H1 (cell line): ENCODE measurements at regions not wholly inside any gene's neighbourhood (a gene's known extent, or its start where the extent isn't known, plus 50 kb on each side); places are given as distances from the start of the nearest gene placed in this dataset.

Source experiments
- CTCF ChIA-PET: fragments of 300-600 bp; sonication (Branson Sonifier 250); formaldehyde crosslinking; loops from one replicate; lab custom pipeline; 2021; ENCODE audit not compliant: partially characterized antibody; lab: Charles Lee
- POLR2A ChIA-PET: fragments of 300-600 bp; sonication (Branson Sonifier 250); formaldehyde crosslinking; loops from one replicate; lab custom pipeline; 2021; ENCODE audit warnings: inconsistent platforms; ENCODE audit not compliant: partially characterized antibody; lab: Charles Lee
- DNase-seq, 2 experiments: peaks; one replicate each; pipeline versions ENCODE4 v3.0.0 to v3.0.0-alpha.2; 2010 to 2022; ENCODE audit warnings: low spot score in 2 of 2, low read depth in 1 of 2, mixed read lengths in 1 of 2
- FAIRE-seq: peaks from 2 replicates; lab custom pipeline; 2011; peaks lifted over from hg19 to GRCh38; lab: Jason Lieb, UNC
- H2AFZ ChIP-seq: 2 replicates; pipeline ENCODE4 v1.8.1; 2012; ENCODE audit warnings: low read length, inconsistent platforms
- H2AK5ac ChIP-seq: 2 replicates; pipeline ENCODE4 v1.6.1; 2013; ENCODE audit warnings: low read depth, low read length
- H2BK120ac ChIP-seq: replicated peaks from 2 replicates; pipeline ENCODE3; 2013; ENCODE audit warnings: low read depth, low read length, inconsistent platforms
- H2BK12ac ChIP-seq: 2 replicates; pipeline ENCODE4 v1.6.1; 2013; ENCODE audit warnings: low read depth, low read length
- H2BK15ac ChIP-seq: 2 replicates; pipeline ENCODE4 v1.6.1; 2013; ENCODE audit warnings: low read length
- H2BK20ac ChIP-seq: 2 replicates; pipeline ENCODE4 v1.6.1; 2013; ENCODE audit warnings: low read length
- H2BK5ac ChIP-seq: 2 replicates; pipeline ENCODE4 v1.6.1; 2013; ENCODE audit warnings: low read depth, low read length
- H3K14ac ChIP-seq: 2 replicates; pipeline ENCODE4 v1.6.1; 2013; ENCODE audit warnings: inconsistent platforms; ENCODE audit not compliant: insufficient read length
- H3K18ac ChIP-seq: 2 replicates; pipeline ENCODE4 v1.6.1; 2013; ENCODE audit warnings: low read length; ENCODE audit errors: extremely low read depth
- H3K23ac ChIP-seq: 2 replicates; pipeline ENCODE4 v1.6.1; 2013; ENCODE audit warnings: inconsistent platforms; ENCODE audit not compliant: insufficient read length
- H3K23me2 ChIP-seq: 2 replicates; pipeline ENCODE4 v1.6.1; 2013; ENCODE audit warnings: low read depth, low read length
- H3K27ac ChIP-seq: 2 replicates; pipeline ENCODE4 v1.6.1; 2011; ENCODE audit warnings: low read depth, low read length, inconsistent platforms
- H3K27me3 ChIP-seq, 4 experiments: replicated peaks in 1 of 4; 1 replicate in 1 of 4; 2 replicates in 3 of 4; pipeline versions ENCODE4 v1.6.1 to v1.8.1; 2011 to 2013; ENCODE audit warnings: low read length in 3 of 4, mild to moderate bottlenecking in 3 of 4, inconsistent platforms in 2 of 4, mixed read lengths in 2 of 4, moderate library complexity in 1 of 4; ENCODE audit not compliant: control insufficient read depth in 3 of 4, insufficient read depth in 3 of 4; ENCODE audit errors: extremely low read depth in 1 of 4
- H3K36me3 ChIP-seq, 4 experiments: 2 replicates each; pipeline versions ENCODE4 v1.6.1 to v1.8.1; 2011 to 2013; ENCODE audit warnings: mild to moderate bottlenecking in 4 of 4, low read length in 3 of 4, moderate library complexity in 2 of 4, control low read depth in 1 of 4, inconsistent platforms in 1 of 4; ENCODE audit not compliant: insufficient read depth in 4 of 4, control insufficient read depth in 2 of 4
- H3K4ac ChIP-seq: replicated peaks from 2 replicates; pipeline ENCODE3; 2013; ENCODE audit warnings: low read length, low read depth, mixed read lengths, inconsistent platforms; ENCODE audit not compliant: insufficient read length
- H3K4me1 ChIP-seq, 4 experiments: replicated peaks in 1 of 4; 1 replicate in 1 of 4; 2 replicates in 3 of 4; pipeline versions ENCODE4 v1.6.1 to v1.8.1; 2011 to 2013; ENCODE audit warnings: low read length in 3 of 4, inconsistent platforms in 2 of 4, mixed read lengths in 1 of 4; ENCODE audit not compliant: insufficient read depth in 4 of 4, control insufficient read depth in 3 of 4
- H3K4me2 ChIP-seq, 2 experiments: 2 replicates each; pipeline versions ENCODE4 v1.6.1 to v1.8.1; 2011 to 2013; ENCODE audit warnings: low read depth in 2 of 2, low read length in 2 of 2, control low read depth in 1 of 2, inconsistent platforms in 1 of 2, mild to moderate bottlenecking in 1 of 2; ENCODE audit not compliant: insufficient read depth in 1 of 2
- H3K4me3 ChIP-seq, 4 experiments: fragments of 200-600, 300-600 bp in 1 of 4; sonication (generic), shearing (Covaris generic), sonication (Bioruptor Twin) in 1 of 4; 2 replicates each; pipeline versions ENCODE4 v1.5.1 to v1.8.1; 2011 to 2016; ENCODE audit warnings: low read length in 4 of 4, low read depth in 3 of 4, control low read depth in 2 of 4, inconsistent platforms in 2 of 4, mild to moderate bottlenecking in 2 of 4, mixed read lengths in 1 of 4, moderate library complexity in 1 of 4; ENCODE audit not compliant: insufficient read depth in 2 of 4; ENCODE audit errors: extremely low read depth in 1 of 4
- H3K56ac ChIP-seq: replicated peaks from 2 replicates; pipeline ENCODE3; 2013; ENCODE audit warnings: low read depth, mild to moderate bottlenecking, mixed read lengths, low read length, inconsistent platforms; ENCODE audit not compliant: insufficient read length
- H3K79me1 ChIP-seq: 2 replicates; pipeline ENCODE4 v1.6.1; 2013; ENCODE audit warnings: low read depth, low read length, control low read depth
- H3K79me2 ChIP-seq, 2 experiments: 2 replicates each; pipeline versions ENCODE4 v1.6.1 to v1.8.1; 2012 to 2013; ENCODE audit warnings: low read length in 2 of 2, mild to moderate bottlenecking in 2 of 2, inconsistent platforms in 1 of 2; ENCODE audit not compliant: insufficient read depth in 2 of 2, control insufficient read depth in 1 of 2
- H3K9ac ChIP-seq, 4 experiments: replicated peaks in 1 of 4; 1 replicate in 1 of 4; 2 replicates in 3 of 4; pipeline versions ENCODE4 v1.6.1 to v1.8.1; 2011 to 2013; ENCODE audit warnings: low read depth in 3 of 4, low read length in 3 of 4, control low read depth in 2 of 4, mild to moderate bottlenecking in 2 of 4, moderate library complexity in 2 of 4, inconsistent platforms in 1 of 4; ENCODE audit errors: extremely low read depth in 1 of 4
- H3K9me3 ChIP-seq, 2 experiments: 2 replicates each; pipeline versions ENCODE4 v1.6.1 to v1.8.1; 2012 to 2013; ENCODE audit warnings: mild to moderate bottlenecking in 2 of 2, moderate library complexity in 2 of 2, control low read depth in 1 of 2, inconsistent platforms in 1 of 2, low read depth in 1 of 2, low read length in 1 of 2, mixed read lengths in 1 of 2; ENCODE audit not compliant: insufficient read depth in 2 of 2
- H4K20me1 ChIP-seq, 2 experiments: replicated peaks in 1 of 2; 2 replicates each; pipeline versions ENCODE3 to v1.8.1; 2011 to 2013; ENCODE audit warnings: inconsistent platforms in 2 of 2, low read length in 2 of 2, mild to moderate bottlenecking in 1 of 2; ENCODE audit not compliant: insufficient read depth in 2 of 2, control insufficient read depth in 1 of 2
- H4K5ac ChIP-seq: 2 replicates; pipeline ENCODE4 v1.6.1; 2013; ENCODE audit warnings: low read length, low read depth, mixed read lengths, inconsistent platforms; ENCODE audit not compliant: insufficient read length
- H4K8ac ChIP-seq: 2 replicates; pipeline ENCODE4 v1.8.0; 2013; ENCODE audit warnings: mild to moderate bottlenecking, moderate library complexity, low read length, inconsistent platforms; ENCODE audit not compliant: insufficient read depth; ENCODE audit errors: extremely low read depth
- H4K91ac ChIP-seq: replicated peaks from 2 replicates; pipeline ENCODE3; 2013; ENCODE audit warnings: low read length, mixed read lengths, inconsistent platforms; ENCODE audit not compliant: insufficient read length
- BRCA1 ChIP-seq: IDR thresholded peaks from 2 replicates; pipeline ENCODE4 v1.6.1; 2012; ENCODE audit warnings: low read depth, low read length, improper control_type of control experiment
- SP1 ChIP-seq: IDR thresholded peaks from 2 replicates; pipeline ENCODE4 v1.6.1; 2011; ENCODE audit warnings: low read depth, low read length
- YY1 ChIP-seq: IDR thresholded peaks from 2 replicates; pipeline ENCODE4 v1.6.1; 2011; ENCODE audit warnings: low read depth, mild to moderate bottlenecking, low read length
- WGBS, 2 experiments: shearing (Covaris generic) in 1 of 2; methylation state at CpG; one replicate each; pipeline versions ENCODE4 v1.1.6 to v1.1.7; 2013 to 2015; ENCODE audit warnings: low lambda C conversion rate in 2 of 2, mixed read lengths in 2 of 2, inconsistent platforms in 1 of 2, low coverage in 1 of 2, missing lambda C conversion rate in 1 of 2; ENCODE audit not compliant: insufficient replicate concordance in 2 of 2, insufficient coverage in 1 of 2, insufficient read length in 1 of 2; ENCODE audit errors: extremely low coverage in 1 of 2, missing lambda C conversion rate in 1 of 2; 5-methylcytosine and 5-hydroxymethylcytosine counted together

DNA sequence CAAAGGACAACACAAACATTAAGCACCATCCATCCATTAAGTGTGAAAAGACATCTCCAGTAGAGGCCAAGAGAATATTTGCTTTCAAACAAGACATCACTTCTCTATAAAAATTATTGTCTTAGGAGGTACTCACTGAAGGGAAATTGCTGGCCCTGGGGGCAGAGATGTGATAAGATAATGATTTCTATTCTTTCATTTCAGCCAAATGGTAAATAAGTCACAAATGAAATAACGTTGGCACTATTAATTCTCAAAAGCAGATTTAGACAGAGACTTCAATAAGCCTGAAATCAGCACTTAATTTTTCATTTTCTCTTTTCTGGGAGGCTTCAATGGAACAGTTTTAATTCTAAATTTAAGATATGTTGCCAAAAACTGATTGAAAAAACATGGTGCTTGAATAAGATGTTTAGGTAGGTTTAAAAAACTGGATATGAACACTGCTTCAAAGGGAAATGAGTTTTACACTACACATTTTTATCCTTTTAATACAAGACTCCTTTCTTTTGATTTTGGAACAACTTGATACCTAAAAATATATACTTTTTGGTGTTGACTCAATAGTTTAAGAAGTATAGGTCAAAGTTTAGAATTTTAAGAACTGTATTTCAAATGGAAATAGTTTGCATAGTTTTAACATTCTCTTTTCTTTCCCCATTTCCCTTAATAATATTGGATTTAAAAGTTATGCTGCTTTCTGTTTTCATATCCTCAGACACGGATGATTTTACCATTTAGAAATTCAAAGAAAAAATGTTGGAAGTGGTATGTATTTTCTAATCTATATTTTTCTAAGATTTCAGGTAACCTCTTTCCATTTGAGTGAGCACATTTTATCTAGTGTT, 204.0 kb downstream of the AHR start:
- H2BK120ac ChIP-seq: no peak overlapping the region
- H3K27me3 ChIP-seq: no peaks in the 10 kb centered on the region
- no peak overlapping the region for H4K8ac ChIP-seq
- no peak for DNase-seq
- no peaks in the 10 kb centered on the region for H3K79me2 ChIP-seq
- no peak overlapping the region for H3K4me2 ChIP-seq
- no peak overlapping the region for H3K14ac ChIP-seq
- 66% methylated on average over 2 of the region's 2 CpGs; no CpG with 5 or more reads in 1 of the 2 experiments for WGBS, 2 experiments
- peaks cover 4 to 11% (median 6%) of the 10 kb centered on the region in 4 experiments; a peak in 6 of 7 replicates for H3K4me1 ChIP-seq
- H3K9ac ChIP-seq: no peak overlapping the region
- H2BK5ac ChIP-seq: no peak overlapping the region
- H4K91ac ChIP-seq: no peak overlapping the region
- ChIA-PET POLR2A (no interaction called here), CTCF (no interaction called here)
- no peaks in the 10 kb centered on the region for H3K79me1 ChIP-seq
- no peak overlapping the region for H2BK20ac ChIP-seq
- no peak overlapping the region for H2AFZ ChIP-seq
- no peak overlapping the region for H4K5ac ChIP-seq
- no peaks in the 10 kb centered on the region for H3K36me3 ChIP-seq
- H2BK15ac ChIP-seq: no peak overlapping the region
- H2AK5ac ChIP-seq: no peak overlapping the region
- H3K23ac ChIP-seq: no peak overlapping the region
- no peaks in the 10 kb centered on the region for H3K23me2 ChIP-seq
- TF ChIP-seq SP1: no peak
- no peak for TF ChIP-seq YY1
- no peak for TF ChIP-seq BRCA1
- no peak overlapping the region for H3K4ac ChIP-seq
- H3K27ac ChIP-seq: no peak overlapping the region
- no peaks in the 10 kb centered on the region for H4K20me1 ChIP-seq
- H3K56ac ChIP-seq: no peak overlapping the region
- no peak overlapping the region for H3K4me3 ChIP-seq
- no peak overlapping the region for H2BK12ac ChIP-seq
- FAIRE-seq: no peak
- no peaks in the 10 kb centered on the region for H3K9me3 ChIP-seq
- H3K18ac ChIP-seq: no peak overlapping the region
